Ascending aorta (tissue), 2 donors: ENCODE measurements at regions not wholly inside any gene's neighbourhood (a gene's known extent, or its start where the extent isn't known, plus 50 kb on each side); places are given as distances from the start of the nearest gene placed in this dataset.

Experiments
- DNase-seq, 2 donors: peaks; one replicate each; pipeline ENCODE4 v3.0.0-alpha.2; 2019; ENCODE audit warnings: low spot score in 2 of 2
- H3K27ac ChIP-seq, 2 donors: fragments of 200-600 bp; sonication (generic); one replicate each; pipeline ENCODE4 v1.5.1; 2016 to 2017; ENCODE audit warnings: mild to moderate bottlenecking in 1 of 2
- H3K27me3 ChIP-seq: fragments of 200-600 bp; sonication (generic); one replicate; pipeline ENCODE4 v1.5.1; 2017
- H3K36me3 ChIP-seq, 2 donors: fragments of 200-600 bp; sonication (generic); one replicate each; pipeline ENCODE4 v1.5.1; 2016
- H3K4me1 ChIP-seq, 2 donors: fragments of 200-600 bp; sonication (generic); one replicate each; pipeline ENCODE4 v1.5.1; 2016 to 2017; ENCODE audit warnings: mild to moderate bottlenecking in 1 of 2
- H3K4me3 ChIP-seq, 2 donors: fragments of 200-600 bp; sonication (generic); one replicate each; pipeline ENCODE4 v1.5.1; 2016 to 2017; ENCODE audit warnings: mild to moderate bottlenecking in 1 of 2
- H3K9me3 ChIP-seq, 2 donors: fragments of 200-600 bp; sonication (generic); one replicate each; pipeline ENCODE4 v1.5.1; 2016
- CTCF ChIP-seq, 3 experiments: fragments of 200-600 bp in 2 of 3; fragments of 450-650 bp in 1 of 3; sonication (generic) in 2 of 3; IDR thresholded peaks; one replicate each; pipeline ENCODE4 v1.5.1; 2016 to 2019; ENCODE audit warnings: antibody characterized with exemption in 3 of 3, mild to moderate bottlenecking in 1 of 3, moderate library complexity in 1 of 3
- intact Hi-C: fragments of 100-400 bp; cut with DNase I; formaldehyde crosslinking; loops from one replicate; pipeline ENCODE4 v1.15.1; 2023

- H3K4me1 ChIP-seq, result peaks cover 0 to 13% of the 10 kb centered on the region in 2 donors
- no peaks in the 10 kb centered on the region for H3K27me3 ChIP-seq
- no peak overlapping the region for H3K27ac ChIP-seq
- intact Hi-C loops, result no loop called here
- no peak for TF ChIP-seq CTCF (IDR thresholded peaks at IDR 0.05)
- DNase-seq, result no peak
- no peaks in the 10 kb centered on the region for H3K36me3 ChIP-seq
- no peak overlapping the region for H3K4me3 ChIP-seq
- no peaks in the 10 kb centered on the region for H3K9me3 ChIP-seq
Measured at GRCh38 chr16:86816930-86817625, 238.7 kb downstream of the FOXL1 start.

DNA sequence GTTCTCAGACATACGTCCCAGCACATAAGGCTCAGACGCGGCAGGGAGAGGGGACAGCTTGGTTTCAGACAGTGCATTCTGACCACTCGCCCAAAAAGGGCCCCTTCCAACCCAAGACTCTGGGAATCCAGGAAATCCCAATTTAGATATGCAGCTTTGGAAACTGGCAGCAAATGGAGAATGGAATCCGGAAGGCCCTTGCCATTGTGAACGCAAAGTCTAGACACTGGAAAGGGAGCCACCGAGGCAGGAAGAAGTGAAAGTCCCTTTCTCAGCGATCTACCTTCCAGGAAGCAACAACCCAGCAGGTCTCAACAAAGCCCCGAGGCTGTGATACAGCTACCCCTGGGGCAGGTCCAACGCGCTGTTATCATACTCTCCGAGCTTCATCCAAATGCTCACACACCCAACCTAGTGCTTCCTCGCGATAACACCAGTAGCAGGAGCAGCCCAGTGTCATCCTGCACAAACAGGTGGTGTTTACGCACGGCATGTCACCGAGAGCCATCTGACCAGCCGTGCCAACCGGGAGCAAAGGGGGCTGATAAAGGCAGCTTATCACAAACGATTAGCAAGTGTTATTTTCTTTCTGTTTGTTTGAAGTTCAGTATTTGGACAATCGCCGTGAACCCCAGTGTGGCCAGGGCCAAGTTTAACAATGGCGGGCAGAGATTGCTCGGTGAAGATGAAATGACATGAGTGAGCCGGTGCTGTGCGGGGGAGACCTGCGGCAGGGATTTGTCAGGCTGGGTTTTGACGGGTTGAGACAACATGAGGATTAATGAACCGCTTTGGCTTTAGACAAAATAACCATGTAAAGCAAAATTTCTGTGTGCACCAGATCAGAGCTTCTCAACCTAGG is 240.6 kb downstream of the FOXL1 start:
- DNase-seq, result no peak
- peaks cover 0 to 13% of the 10 kb centered on the region in 2 donors for H3K4me1 ChIP-seq
- no peaks in the 10 kb centered on the region for H3K9me3 ChIP-seq
- no peaks in the 10 kb centered on the region for H3K27me3 ChIP-seq
- intact Hi-C loops, result no loop called here
- H3K27ac ChIP-seq, result peak overlapping the region; percentile 31 to 34
- no peaks in the 10 kb centered on the region for H3K36me3 ChIP-seq
- TF ChIP-seq CTCF (IDR thresholded peaks at IDR 0.05), result peak in 1 of 3 experiments; percentile 3
- peak overlapping the region in 1 of 2 donors; percentile 47 for H3K4me3 ChIP-seq

GRCh38 chr16:86819533-86819892 is 241.2 kb downstream of the FOXL1 start:
- Histone ChIP-seq H3K36me3 (no peaks in the 10 kb centered on the region), H3K27ac (no peak overlapping the region), H3K4me3 (no peak overlapping the region), H3K27me3 (no peaks in the 10 kb centered on the region), H3K9me3 (no peaks in the 10 kb centered on the region), H3K4me1 (peaks cover 0 to 13% of the 10 kb centered on the region in 2 donors)
- peak in 2 of 3 experiments; percentile 3 to 12 for TF ChIP-seq CTCF (IDR thresholded peaks at IDR 0.05)
- intact Hi-C loops, result no loop called here
- DNase-seq, result no peak

DNA sequence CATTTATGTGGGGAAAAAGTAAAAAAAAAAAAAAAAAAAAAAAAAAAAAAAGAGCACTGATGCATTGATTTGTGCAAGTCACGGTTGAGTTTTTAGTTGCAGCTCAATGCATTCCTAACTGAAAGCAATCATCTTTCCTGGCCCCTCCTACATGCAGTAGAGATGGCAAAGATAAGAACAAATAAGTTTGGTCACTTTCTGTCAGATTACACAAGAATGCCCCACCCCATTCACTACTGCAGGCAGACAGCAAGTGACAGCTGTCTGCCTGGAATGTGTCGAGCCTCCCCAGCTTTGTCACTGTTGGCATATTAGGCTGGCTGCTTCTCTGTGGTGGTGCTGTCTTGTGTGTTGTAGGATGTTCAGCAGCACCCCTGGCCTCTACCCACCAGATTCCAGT is 243.5 kb downstream of the FOXL1 start:
- intact Hi-C loops, result no loop called here
- TF ChIP-seq CTCF (IDR thresholded peaks at IDR 0.05), result no peak
- Histone ChIP-seq H3K36me3 (no peaks in the 10 kb centered on the region), H3K27ac (no peak overlapping the region), H3K9me3 (no peaks in the 10 kb centered on the region), H3K4me1 (peaks cover 0 to 13% of the 10 kb centered on the region in 2 donors), H3K4me3 (no peak overlapping the region), H3K27me3 (no peaks in the 10 kb centered on the region)
- DNase-seq, result no peak

- Histone ChIP-seq H3K27me3 (no peaks in the 10 kb centered on the region), H3K9me3 (no peaks in the 10 kb centered on the region), H3K27ac (no peak overlapping the region), H3K4me1 (peaks cover 0 to 13% of the 10 kb centered on the region in 2 donors), H3K4me3 (no peak overlapping the region), H3K36me3 (no peaks in the 10 kb centered on the region)
- no peak for TF ChIP-seq CTCF (IDR thresholded peaks at IDR 0.05)
- no peak for DNase-seq
- intact Hi-C loops, result no loop called here
Measured at GRCh38 chr16:86823125-86823524, 244.8 kb downstream of the FOXL1 start.
